HepG2 (cell line): ENCODE measurements at regions not wholly inside any gene's neighbourhood (a gene's known extent, or its start where the extent isn't known, plus 50 kb on each side); places are given as distances from the start of the nearest gene placed in this dataset.

Experiments used
- ATAC-seq: fragments of 200-7000 bp; cut with Tn5 transposase; 3 replicates; pipeline ENCODE4 v1.9.1; 2020; ENCODE audit warnings: mild to moderate bottlenecking, moderate library complexity
- BruUV-seq: library from RNA; stranded (reverse); fragments of 400-500 nt; replicated peaks from 2 replicates; lab custom pipeline; 2021; lab: Mats Ljungman, UMichigan
- CTCF ChIA-PET: fragments of 300-600 bp; formaldehyde crosslinking; extraction: SDS; loops from one replicate; lab custom pipeline; 2021; ENCODE audit warnings: low total read pairs, inconsistent platforms, low intra/inter-chr PET ratio; lab: Yijun Ruan, JAX
- POLR2A ChIA-PET: fragments of 350-600 bp; sonication (Branson Sonifier 250); formaldehyde crosslinking; loops from one replicate; lab custom pipeline; 2020; ENCODE audit warnings: antibody characterized with exemption, inconsistent platforms; lab: Yijun Ruan, JAX
- DNase-seq: peaks from one replicate; pipeline ENCODE4 v3.0.0-alpha.2; 2015; ENCODE audit warnings: low spot score
- FAIRE-seq: peaks from 3 replicates; lab custom pipeline; 2011; peaks lifted over from hg19 to GRCh38; lab: Jason Lieb, UNC
- H2AFZ ChIP-seq: one replicate; pipeline ENCODE4 v1.6.1; 2011; ENCODE audit warnings: low read length, inconsistent platforms
- H3K27ac ChIP-seq: fragments of 300-600 bp; 3 replicates; pipeline ENCODE4 v1.8.0; 2011; ENCODE audit warnings: mixed run types, mild to moderate bottlenecking, mixed read lengths, low read length, inconsistent platforms; ENCODE audit not compliant: insufficient read depth; ENCODE audit errors: extremely low read length
- H3K27me3 ChIP-seq, 2 experiments: fragments of 200-600 bp in 1 of 2; 2 replicates in 1 of 2; 3 replicates in 1 of 2; pipeline versions ENCODE4 v1.6.0 to v1.8.0; 2011; ENCODE audit warnings: low read length in 2 of 2, mild to moderate bottlenecking in 2 of 2, moderate library complexity in 2 of 2, inconsistent platforms in 1 of 2; ENCODE audit not compliant: insufficient read depth in 2 of 2, control insufficient read depth in 1 of 2
- H3K36me3 ChIP-seq, 2 experiments: fragments of 200-600 bp in 1 of 2; replicated peaks in 1 of 2; 2 replicates in 1 of 2; 3 replicates in 1 of 2; pipeline versions ENCODE4 v1.5.1 to v1.8.0; 2011; ENCODE audit warnings: low read length in 2 of 2, inconsistent platforms in 1 of 2; ENCODE audit not compliant: insufficient read depth in 2 of 2, control insufficient read depth in 1 of 2
- H3K4me1 ChIP-seq: 2 replicates; pipeline ENCODE4 v1.5.1; 2012; ENCODE audit warnings: low read length, inconsistent platforms; ENCODE audit not compliant: insufficient read depth
- H3K4me2 ChIP-seq: 2 replicates; pipeline ENCODE4 v1.6.0; 2011; ENCODE audit warnings: low read depth, low read length, inconsistent platforms
- H3K4me3 ChIP-seq, 3 experiments: fragments of 200-600 bp in 1 of 3; sonication (generic), shearing (Covaris generic) in 1 of 3; replicated peaks in 1 of 3; 2 replicates each; pipeline ENCODE4 v1.5.1; 2011 to 2016; ENCODE audit warnings: low read length in 3 of 3, inconsistent platforms in 2 of 3, low read depth in 2 of 3, mild to moderate bottlenecking in 2 of 3, control low read depth in 1 of 3, mixed read lengths in 1 of 3; ENCODE audit not compliant: insufficient read depth in 1 of 3
- H3K79me2 ChIP-seq: one replicate; pipeline ENCODE4 v1.6.1; 2011; ENCODE audit warnings: low read length, inconsistent platforms; ENCODE audit not compliant: insufficient read depth
- H3K9ac ChIP-seq: 2 replicates; pipeline ENCODE4 v1.6.0; 2011; ENCODE audit warnings: mild to moderate bottlenecking, low read depth, low read length, inconsistent platforms; ENCODE audit not compliant: insufficient read depth
- H3K9me3 ChIP-seq: 2 replicates; pipeline ENCODE4 v1.5.1; 2012; ENCODE audit warnings: mild to moderate bottlenecking, low read length
- H4K20me1 ChIP-seq: 2 replicates; pipeline ENCODE4 v1.6.0; 2011; ENCODE audit warnings: inconsistent platforms, mild to moderate bottlenecking, low read length, moderate library complexity; ENCODE audit not compliant: insufficient read depth
- ATAD3A ChIP-seq: sonication (generic); formaldehyde crosslinking; IDR thresholded peaks from 2 replicates; pipeline ENCODE4 v1.4.0; 2020; ENCODE audit warnings: missing genetic modification reagents
- NFIB ChIP-seq: sonication (generic); formaldehyde crosslinking; IDR thresholded peaks from 2 replicates; pipeline ENCODE4 v1.9.0; 2021; ENCODE audit warnings: missing genetic modification reagents, mild to moderate bottlenecking, borderline replicate concordance
- NR3C1 ChIP-seq: sonication (generic); formaldehyde crosslinking; IDR thresholded peaks from 2 replicates; pipeline ENCODE4 v1.4.0; 2020; ENCODE audit warnings: missing genetic modification reagents
- SMAD1 ChIP-seq: sonication (generic); formaldehyde crosslinking; IDR thresholded peaks from 2 replicates; pipeline ENCODE4 v1.4.0; 2020; ENCODE audit warnings: missing genetic modification reagents, low read depth, mild to moderate bottlenecking, borderline replicate concordance
- SNAI1 ChIP-seq: sonication (generic); formaldehyde crosslinking; IDR thresholded peaks from 2 replicates; pipeline ENCODE4 v1.5.0; 2020; ENCODE audit warnings: mild to moderate bottlenecking, missing genetic modification reagents, borderline replicate concordance
- ZNF3 ChIP-seq: IDR thresholded peaks from 2 replicates; pipeline ENCODE4 v1.7.0; 2017; ENCODE audit warnings: inconsistent platforms
- ZNF383 ChIP-seq: sonication (generic); formaldehyde crosslinking; IDR thresholded peaks from 2 replicates; pipeline ENCODE4 v1.4.0; 2020; ENCODE audit warnings: missing genetic modification reagents, mild to moderate bottlenecking, borderline replicate concordance
- ZNF883 ChIP-seq: sonication (generic); formaldehyde crosslinking; IDR thresholded peaks from 2 replicates; pipeline ENCODE4 v1.5.1; 2020; ENCODE audit warnings: mild to moderate bottlenecking, missing genetic modification reagents; ENCODE audit errors: not compliant biosample characterization
- ZSCAN21 ChIP-seq: sonication (generic); formaldehyde crosslinking; IDR thresholded peaks from 2 replicates; pipeline ENCODE4 v1.8.0; 2022; ENCODE audit warnings: mild to moderate bottlenecking, missing genetic modification reagents, moderate library complexity, borderline replicate concordance
- WGBS: methylation state at CpG from one replicate; pipeline ENCODE4 v1.1.6; 2017; ENCODE audit warnings: low lambda C conversion rate; 5-methylcytosine and 5-hydroxymethylcytosine counted together
- in situ Hi-C: cut with HindIII; loops from 2 replicates; pipeline ENCODE4 v1.10.0; 2017; ENCODE audit warnings: low pct_unique_long_range_greater_than_20kb; ENCODE audit not compliant: extremely low pct_ligation_motif_present
- intact Hi-C: fragments of 100-400 bp; cut with micrococcal nuclease; formaldehyde crosslinking; loops from one replicate; pipeline ENCODE4 v1.10.0; 2022; ENCODE audit not compliant: unreplicated experiment
- TF ChIP-seq, protein P1 (sequence below): sonication (generic); formaldehyde crosslinking; IDR thresholded peaks from 2 replicates; pipeline ENCODE4 v1.4.0; 2020; ENCODE audit warnings: missing genetic modification reagents, borderline replicate concordance

DNA sequence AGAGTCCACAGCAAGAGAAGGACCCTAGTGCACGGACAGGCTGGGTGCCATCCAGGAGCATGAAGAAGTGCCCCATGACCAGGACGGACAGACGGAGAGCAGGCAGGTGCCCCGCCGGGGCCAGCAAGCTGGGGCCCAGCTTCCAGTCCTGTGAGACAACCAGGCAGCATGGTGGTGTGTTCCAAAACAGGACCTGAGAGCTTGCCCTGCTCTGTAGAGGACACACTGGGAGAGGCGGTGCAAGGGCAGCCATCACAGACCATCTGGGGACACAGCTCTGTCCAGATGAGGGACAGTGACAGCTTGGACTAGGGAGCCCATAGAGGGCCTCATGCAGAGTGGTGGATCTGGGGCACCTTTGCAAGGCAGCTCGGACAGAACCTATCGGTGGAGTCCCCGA, 279.8 kb downstream of the EIPR1 start:
- peak; percentile 16; the same call in 1 of the 3 replicates for ATAC-seq
- no TSS peak for BruUV-seq

More for the DNA sequence above, 279.8 kb downstream of the EIPR1 start:
- Histone ChIP-seq H3K4me3 (no peak overlapping the region), H3K36me3 (no peaks in the 10 kb centered on the region), H4K20me1 (no peaks in the 10 kb centered on the region), H2AFZ (no peak overlapping the region), H3K27me3 (peaks cover 0 to 3% of the 10 kb centered on the region in 2 experiments; a peak in 2 of 5 replicates), H3K4me1 (no peaks in the 10 kb centered on the region), H3K4me2 (no peak overlapping the region), H3K79me2 (no peaks in the 10 kb centered on the region), H3K9me3 (no peaks in the 10 kb centered on the region), H3K27ac (no peak overlapping the region), H3K9ac (no peak overlapping the region)
- ChIA-PET POLR2A (no interaction called here), CTCF (no interaction called here)
- no peak for FAIRE-seq
- no peak for DNase-seq
- WGBS: 37% methylated on average over 9 of the region's 9 CpGs
- in situ Hi-C loops: no loop called here
- intact Hi-C loops: no loop called here
- no peak for TF ChIP-seq ZNF883 (CRISPR knock-in tag)
- no peak for TF ChIP-seq NR3C1 (CRISPR knock-in tag)
- no peak for TF ChIP-seq SNAI1 (CRISPR knock-in tag)
- TF ChIP-seq SMAD1 (CRISPR knock-in tag): no peak
- TF ChIP-seq NFIB (CRISPR knock-in tag): no peak
- TF ChIP-seq ZNF3: no peak
- no peak for TF ChIP-seq ATAD3A (CRISPR knock-in tag)
- no peak for TF ChIP-seq ZSCAN21 (CRISPR knock-in tag)
- TF ChIP-seq, protein P1, sequence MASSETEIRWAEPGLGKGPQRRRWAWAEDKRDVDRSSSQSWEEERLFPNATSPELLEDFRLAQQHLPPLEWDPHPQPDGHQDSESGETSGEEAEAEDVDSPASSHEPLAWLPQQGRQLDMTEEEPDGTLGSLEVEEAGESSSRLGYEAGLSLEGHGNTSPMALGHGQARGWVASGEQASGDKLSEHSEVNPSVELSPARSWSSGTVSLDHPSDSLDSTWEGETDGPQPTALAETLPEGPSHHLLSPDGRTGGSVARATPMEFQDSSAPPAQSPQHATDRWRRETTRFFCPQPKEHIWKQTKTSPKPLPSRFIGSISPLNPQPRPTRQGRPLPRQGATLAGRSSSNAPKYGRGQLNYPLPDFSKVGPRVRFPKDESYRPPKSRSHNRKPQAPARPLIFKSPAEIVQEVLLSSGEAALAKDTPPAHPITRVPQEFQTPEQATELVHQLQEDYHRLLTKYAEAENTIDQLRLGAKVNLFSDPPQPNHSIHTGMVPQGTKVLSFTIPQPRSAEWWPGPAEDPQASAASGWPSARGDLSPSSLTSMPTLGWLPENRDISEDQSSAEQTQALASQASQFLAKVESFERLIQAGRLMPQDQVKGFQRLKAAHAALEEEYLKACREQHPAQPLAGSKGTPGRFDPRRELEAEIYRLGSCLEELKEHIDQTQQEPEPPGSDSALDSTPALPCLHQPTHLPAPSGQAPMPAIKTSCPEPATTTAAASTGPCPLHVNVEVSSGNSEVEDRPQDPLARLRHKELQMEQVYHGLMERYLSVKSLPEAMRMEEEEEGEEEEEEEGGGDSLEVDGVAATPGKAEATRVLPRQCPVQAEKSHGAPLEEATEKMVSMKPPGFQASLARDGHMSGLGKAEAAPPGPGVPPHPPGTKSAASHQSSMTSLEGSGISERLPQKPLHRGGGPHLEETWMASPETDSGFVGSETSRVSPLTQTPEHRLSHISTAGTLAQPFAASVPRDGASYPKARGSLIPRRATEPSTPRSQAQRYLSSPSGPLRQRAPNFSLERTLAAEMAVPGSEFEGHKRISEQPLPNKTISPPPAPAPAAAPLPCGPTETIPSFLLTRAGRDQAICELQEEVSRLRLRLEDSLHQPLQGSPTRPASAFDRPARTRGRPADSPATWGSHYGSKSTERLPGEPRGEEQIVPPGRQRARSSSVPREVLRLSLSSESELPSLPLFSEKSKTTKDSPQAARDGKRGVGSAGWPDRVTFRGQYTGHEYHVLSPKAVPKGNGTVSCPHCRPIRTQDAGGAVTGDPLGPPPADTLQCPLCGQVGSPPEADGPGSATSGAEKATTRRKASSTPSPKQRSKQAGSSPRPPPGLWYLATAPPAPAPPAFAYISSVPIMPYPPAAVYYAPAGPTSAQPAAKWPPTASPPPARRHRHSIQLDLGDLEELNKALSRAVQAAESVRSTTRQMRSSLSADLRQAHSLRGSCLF (CRISPR knock-in tag): no peak
- TF ChIP-seq ZNF383: no peak
